Subcutaneous abdominal adipose tissue (tissue), 5 donors: ENCODE measurements at regions not wholly inside any gene's neighbourhood (a gene's known extent, or its start where the extent isn't known, plus 50 kb on each side); places are given as distances from the start of the nearest gene placed in this dataset.

ENCODE experiments used
- H3K27ac ChIP-seq: one replicate; pipeline ENCODE4 v1.7.0; 2013; ENCODE audit warnings: low read depth, mild to moderate bottlenecking, inconsistent platforms, low read length, moderate library complexity
- H3K27me3 ChIP-seq, 5 donors: one replicate each; pipeline ENCODE4 v1.7.0; 2013; ENCODE audit warnings: low read length in 5 of 5, inconsistent platforms in 1 of 5; ENCODE audit not compliant: control insufficient read depth in 5 of 5, insufficient read depth in 4 of 5
- H3K36me3 ChIP-seq, 5 donors: one replicate each; pipeline ENCODE4 v1.7.0; 2013; ENCODE audit warnings: low read length in 5 of 5; ENCODE audit not compliant: control insufficient read depth in 5 of 5, insufficient read depth in 5 of 5
- H3K4me1 ChIP-seq, 5 donors: one replicate each; pipeline ENCODE4 v1.7.0; 2013; ENCODE audit warnings: low read length in 5 of 5, mild to moderate bottlenecking in 3 of 5, moderate library complexity in 1 of 5; ENCODE audit not compliant: control insufficient read depth in 5 of 5, insufficient read depth in 5 of 5
- H3K4me3 ChIP-seq, 5 donors: one replicate each; pipeline ENCODE4 v1.7.0; 2013; ENCODE audit warnings: low read length in 5 of 5, low read depth in 1 of 5
- H3K9ac ChIP-seq, 5 donors: one replicate each; pipeline ENCODE4 v1.7.0; 2013; ENCODE audit warnings: low read length in 5 of 5, mild to moderate bottlenecking in 4 of 5, moderate library complexity in 3 of 5
- H3K9me3 ChIP-seq, 5 donors: one replicate each; pipeline ENCODE4 v1.7.0; 2013; ENCODE audit warnings: low read length in 5 of 5; ENCODE audit not compliant: control insufficient read depth in 5 of 5
- donor health status: healthy.
- donor health status: healthy.
- donor health status: healthy.
- donor health status: healthy.
- donor health status: healthy.

DNA sequence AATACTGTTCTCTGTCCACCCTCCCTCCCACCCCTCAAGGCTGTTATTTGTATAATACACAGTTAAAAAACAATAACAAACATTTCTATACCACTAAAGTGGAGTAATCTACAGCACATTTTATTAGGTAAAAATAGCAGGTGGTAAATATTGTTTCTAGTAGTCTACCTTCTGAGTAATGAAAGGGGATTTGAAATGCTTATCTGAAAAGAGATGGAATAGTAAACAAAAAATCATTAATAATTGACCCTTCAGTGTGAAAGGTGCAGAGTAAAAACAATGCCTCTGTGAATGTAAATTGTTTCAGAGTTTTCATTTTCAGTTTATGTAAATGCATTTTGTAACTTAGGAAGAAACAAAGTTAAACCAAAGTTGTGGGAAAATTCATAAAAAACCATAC lies 321.2 kb downstream of the SLC16A7 start:
- Histone ChIP-seq H3K27ac (no peak overlapping the region), H3K4me1 (no peaks in the 10 kb centered on the region), H3K4me3 (no peak overlapping the region), H3K9me3 (peaks cover 0 to 3% (median 0%) of the 10 kb centered on the region in 5 donors), H3K27me3 (no peaks in the 10 kb centered on the region), H3K9ac (no peak overlapping the region), H3K36me3 (no peaks in the 10 kb centered on the region)

DNA sequence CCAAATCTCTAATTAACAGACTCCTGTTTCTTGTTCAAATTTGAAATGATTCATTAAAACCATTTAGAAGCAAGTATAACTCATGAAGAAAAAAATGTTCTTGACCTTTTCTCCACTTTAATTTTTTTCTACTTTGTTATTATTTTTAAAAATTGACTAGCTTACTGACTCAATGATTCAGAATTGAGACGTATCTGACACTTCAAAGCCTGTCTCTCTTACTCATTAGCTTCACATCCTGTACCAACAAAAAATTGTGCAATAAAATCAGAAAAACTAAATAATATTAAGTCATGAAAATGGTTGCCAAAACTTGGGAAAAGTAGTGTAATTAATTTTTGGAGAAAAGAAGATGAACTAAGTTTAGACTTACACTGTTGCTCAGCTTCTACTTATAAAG lies 331.2 kb downstream of the SLC16A7 start:
- Histone ChIP-seq H3K4me3 (no peak overlapping the region), H3K9me3 (no peaks in the 10 kb centered on the region), H3K9ac (no peak overlapping the region), H3K27ac (no peak overlapping the region), H3K27me3 (no peaks in the 10 kb centered on the region), H3K36me3 (no peaks in the 10 kb centered on the region), H3K4me1 (no peaks in the 10 kb centered on the region)

DNA sequence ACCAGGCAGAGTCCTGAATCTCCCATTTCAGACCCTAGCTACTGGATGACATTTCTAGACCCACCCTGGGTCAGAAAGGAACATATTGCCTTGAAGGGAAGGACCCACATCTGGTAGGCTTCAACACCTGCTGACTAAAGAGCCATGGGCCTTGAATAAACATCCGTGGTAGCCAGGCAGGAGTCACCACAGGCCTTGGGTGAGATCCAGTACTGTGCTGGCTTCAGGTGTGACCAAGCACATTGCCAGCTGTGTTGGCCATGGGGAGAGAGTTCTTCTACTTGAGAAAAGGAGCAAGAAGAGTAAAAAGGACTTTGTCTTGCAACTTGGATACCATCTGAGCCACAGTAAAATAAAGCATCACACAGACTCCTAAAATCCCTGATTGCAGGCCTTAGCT lies 332.6 kb downstream of the SLC16A7 start:
- no peak overlapping the region for H3K27ac ChIP-seq
- H3K27me3 ChIP-seq = no peaks in the 10 kb centered on the region
- H3K9ac ChIP-seq = no peak overlapping the region
- no peaks in the 10 kb centered on the region for H3K4me1 ChIP-seq
- no peak overlapping the region for H3K4me3 ChIP-seq
- no peaks in the 10 kb centered on the region for H3K36me3 ChIP-seq
- H3K9me3 ChIP-seq = no peaks in the 10 kb centered on the region

DNA sequence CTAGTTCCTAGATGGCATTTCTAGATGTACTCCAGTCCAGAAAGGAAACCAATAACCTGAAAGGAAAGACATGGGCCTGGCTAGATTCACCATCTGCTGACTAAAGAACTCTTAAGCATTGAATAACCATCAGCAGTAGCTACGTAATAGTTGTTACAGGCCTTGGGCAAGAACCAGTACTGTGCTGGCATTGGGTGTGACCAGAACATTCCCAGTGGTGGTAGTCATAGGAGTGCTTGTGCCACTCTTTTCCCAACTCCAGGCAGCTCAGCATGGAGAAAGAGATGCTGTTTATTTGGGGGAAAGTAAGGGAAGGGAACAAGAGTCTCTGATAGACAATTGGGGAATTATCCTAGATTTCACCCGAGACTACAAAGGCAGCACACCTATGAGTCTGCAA lies 333.3 kb downstream of the SLC16A7 start:
- H3K4me1 ChIP-seq = no peaks in the 10 kb centered on the region
- H3K9ac ChIP-seq = no peak overlapping the region
- H3K9me3 ChIP-seq = no peaks in the 10 kb centered on the region
- no peak overlapping the region for H3K27ac ChIP-seq
- H3K4me3 ChIP-seq = no peak overlapping the region
- H3K27me3 ChIP-seq = no peaks in the 10 kb centered on the region
- no peaks in the 10 kb centered on the region for H3K36me3 ChIP-seq

DNA sequence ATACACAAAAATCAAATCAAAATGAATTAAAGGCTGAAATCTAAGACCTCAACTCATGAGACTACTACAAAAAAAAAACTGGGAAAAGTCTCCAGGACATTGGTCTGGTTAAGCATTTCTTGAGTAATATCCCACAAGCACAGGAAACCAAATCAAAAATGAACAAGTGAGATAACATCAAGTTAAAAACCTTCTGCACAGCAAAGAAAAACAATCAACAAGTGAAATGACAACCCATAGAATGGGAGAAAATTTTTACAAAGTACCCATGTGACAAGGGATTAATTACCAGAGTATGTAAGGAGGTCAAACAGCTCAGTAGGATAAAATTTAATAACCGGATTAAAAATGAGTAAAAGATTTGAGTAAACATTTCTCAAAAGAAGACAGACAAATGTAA lies 338.7 kb downstream of the SLC16A7 start:
- H3K27ac ChIP-seq = no peak overlapping the region
- H3K9ac ChIP-seq = no peak overlapping the region
- H3K27me3 ChIP-seq = no peaks in the 10 kb centered on the region
- no peaks in the 10 kb centered on the region for H3K9me3 ChIP-seq
- no peaks in the 10 kb centered on the region for H3K36me3 ChIP-seq
- H3K4me1 ChIP-seq = no peaks in the 10 kb centered on the region
- no peak overlapping the region for H3K4me3 ChIP-seq

DNA sequence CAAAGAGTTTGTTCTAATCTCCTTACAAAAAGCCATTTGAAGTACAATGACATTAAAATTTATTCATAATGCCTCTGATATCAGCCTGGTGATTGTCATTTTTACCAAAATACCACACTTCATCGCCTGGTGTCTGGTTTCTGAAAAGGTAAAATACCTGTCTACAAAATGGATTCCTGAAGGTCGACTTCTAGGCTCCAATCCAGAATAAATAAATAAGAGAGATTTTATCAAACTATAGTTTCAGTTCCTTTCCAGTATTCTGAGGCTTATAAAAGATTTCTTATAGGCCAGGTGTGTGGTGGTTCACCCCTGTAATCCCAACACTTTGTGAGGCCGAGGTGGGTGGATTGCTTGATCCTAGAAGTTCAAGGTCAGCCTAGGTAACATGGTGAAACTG lies 340.7 kb downstream of the SLC16A7 start:
- no peak overlapping the region for H3K27ac ChIP-seq
- no peaks in the 10 kb centered on the region for H3K4me1 ChIP-seq
- no peak overlapping the region for H3K4me3 ChIP-seq
- no peaks in the 10 kb centered on the region for H3K27me3 ChIP-seq
- no peaks in the 10 kb centered on the region for H3K9me3 ChIP-seq
- no peak overlapping the region for H3K9ac ChIP-seq
- H3K36me3 ChIP-seq = no peaks in the 10 kb centered on the region

DNA sequence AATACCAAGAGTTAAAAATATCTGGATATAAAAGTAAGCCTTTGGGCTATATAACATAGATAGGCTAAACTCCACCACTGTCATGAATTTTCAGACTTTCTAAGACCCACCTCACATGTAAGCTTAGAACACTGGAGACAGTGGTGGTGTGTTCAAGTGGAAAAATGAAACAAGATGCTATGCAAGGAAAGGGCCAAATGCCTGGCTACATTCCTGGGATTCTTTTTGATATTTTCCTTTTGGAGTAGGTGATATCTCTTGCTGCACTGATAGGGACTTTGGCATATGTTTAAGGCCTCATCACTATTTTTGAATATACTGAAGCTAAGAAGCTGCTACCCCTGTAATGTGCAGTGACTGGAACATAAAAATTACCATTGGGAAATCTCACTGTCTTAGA lies 341.3 kb downstream of the SLC16A7 start:
- no peaks in the 10 kb centered on the region for H3K4me1 ChIP-seq
- no peaks in the 10 kb centered on the region for H3K27me3 ChIP-seq
- H3K36me3 ChIP-seq = no peaks in the 10 kb centered on the region
- H3K9me3 ChIP-seq = no peaks in the 10 kb centered on the region
- H3K27ac ChIP-seq = no peak overlapping the region
- no peak overlapping the region for H3K4me3 ChIP-seq
- no peak overlapping the region for H3K9ac ChIP-seq

DNA sequence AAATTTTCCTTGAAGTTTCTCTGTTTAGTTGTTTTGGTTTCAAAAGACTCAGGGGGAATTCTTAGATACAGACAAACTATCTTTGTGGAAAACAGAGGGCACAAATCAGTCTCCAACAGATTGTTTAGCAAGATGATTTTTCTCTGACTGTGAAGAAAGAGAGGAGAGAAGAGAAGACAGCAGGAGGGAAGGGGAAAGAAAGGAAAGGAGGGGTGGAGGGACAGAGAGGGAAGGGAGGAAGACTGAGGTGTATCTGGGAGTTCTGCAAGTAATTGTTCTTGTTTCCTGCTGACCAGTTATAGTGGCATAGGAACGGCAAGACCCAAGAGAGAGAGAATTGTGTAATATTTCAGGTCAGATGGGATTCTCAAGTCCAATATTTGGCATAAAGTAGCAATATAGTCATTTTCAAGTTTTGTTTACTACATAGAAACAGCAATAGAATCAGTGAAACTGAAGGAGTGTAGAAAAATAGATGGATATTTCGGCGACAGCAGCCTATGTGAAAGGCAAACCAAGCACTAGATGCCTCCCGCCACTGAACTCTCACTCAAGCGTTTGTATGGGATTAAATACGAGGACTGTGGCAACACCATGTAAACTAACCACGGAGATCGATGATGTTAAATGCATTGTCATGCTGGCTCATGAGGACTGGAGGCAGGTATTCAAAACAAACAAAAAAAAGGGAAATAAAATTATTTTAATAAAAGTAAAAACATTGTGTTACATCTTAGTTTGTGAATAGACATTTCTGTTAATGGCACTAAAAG lies 342.5 kb downstream of the SLC16A7 start:
- no peaks in the 10 kb centered on the region for H3K4me1 ChIP-seq
- H3K4me3 ChIP-seq = no peak overlapping the region
- no peaks in the 10 kb centered on the region for H3K36me3 ChIP-seq
- H3K9me3 ChIP-seq = no peaks in the 10 kb centered on the region
- no peak overlapping the region for H3K9ac ChIP-seq
- H3K27me3 ChIP-seq = no peaks in the 10 kb centered on the region
- H3K27ac ChIP-seq = no peak overlapping the region

DNA sequence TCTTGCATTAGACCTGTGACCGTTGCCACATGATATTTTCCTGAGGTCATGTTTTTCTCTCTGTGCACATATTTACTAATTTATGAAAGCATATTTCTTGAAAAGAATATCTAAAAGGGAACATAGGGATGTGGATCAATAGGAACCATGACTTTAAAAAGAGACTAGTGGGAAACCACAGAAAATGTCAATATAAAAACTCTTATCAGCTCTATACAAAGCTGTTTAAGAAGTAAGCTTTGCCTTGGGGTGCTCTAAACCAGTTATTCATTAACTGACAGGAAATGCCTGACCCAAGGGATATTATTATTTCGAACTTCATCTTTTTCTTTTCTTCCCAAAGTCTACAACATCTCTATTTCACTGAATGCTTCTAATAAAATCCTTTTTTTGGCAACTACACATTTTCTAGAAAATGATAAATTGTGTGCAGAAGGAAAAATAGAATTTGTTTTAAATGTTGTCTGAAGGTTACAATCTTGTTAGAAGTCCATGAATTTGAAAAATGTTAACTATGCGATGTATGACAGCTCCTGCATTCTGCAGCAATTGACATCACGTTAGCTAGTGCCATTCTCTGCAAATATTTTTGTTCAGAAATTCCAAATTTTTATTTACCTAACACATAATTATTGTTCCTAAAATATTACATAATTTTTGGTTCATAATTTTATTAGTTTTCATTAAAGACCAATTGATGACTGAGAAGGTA lies 345.0 kb downstream of the SLC16A7 start:
- no peak overlapping the region for H3K27ac ChIP-seq
- H3K36me3 ChIP-seq = no peaks in the 10 kb centered on the region
- H3K27me3 ChIP-seq = no peaks in the 10 kb centered on the region
- no peak overlapping the region for H3K9ac ChIP-seq
- H3K4me1 ChIP-seq = no peaks in the 10 kb centered on the region
- no peaks in the 10 kb centered on the region for H3K9me3 ChIP-seq
- H3K4me3 ChIP-seq = no peak overlapping the region

DNA sequence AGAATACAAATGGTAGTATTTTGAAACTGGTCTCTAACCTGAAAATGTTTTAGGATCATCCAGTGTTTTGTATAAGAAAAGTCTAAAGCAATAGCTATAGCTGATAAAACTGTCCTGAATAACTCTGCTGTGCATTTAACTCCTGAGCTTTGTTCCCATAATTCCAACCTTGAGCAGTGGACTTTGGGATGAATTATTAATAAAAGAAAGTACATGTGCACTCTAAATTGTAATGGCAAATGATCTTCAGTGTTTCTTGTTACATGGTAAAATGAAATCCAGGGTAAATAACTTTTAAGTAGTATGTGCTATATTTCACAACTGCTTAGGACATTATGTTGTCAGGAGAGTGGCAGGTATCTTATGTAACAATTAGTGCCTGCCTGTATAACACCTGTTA lies 345.6 kb downstream of the SLC16A7 start:
- Histone ChIP-seq H3K36me3 (no peaks in the 10 kb centered on the region), H3K4me3 (no peak overlapping the region), H3K27ac (no peak overlapping the region), H3K4me1 (no peaks in the 10 kb centered on the region), H3K9me3 (no peaks in the 10 kb centered on the region), H3K9ac (no peak overlapping the region), H3K27me3 (no peaks in the 10 kb centered on the region)
